ENCODE measurements at regions not wholly inside any gene's neighbourhood (a gene's known extent, or its start where the extent isn't known, plus 50 kb on each side); places are given as distances from the start of the nearest gene placed in this dataset.

DNA sequence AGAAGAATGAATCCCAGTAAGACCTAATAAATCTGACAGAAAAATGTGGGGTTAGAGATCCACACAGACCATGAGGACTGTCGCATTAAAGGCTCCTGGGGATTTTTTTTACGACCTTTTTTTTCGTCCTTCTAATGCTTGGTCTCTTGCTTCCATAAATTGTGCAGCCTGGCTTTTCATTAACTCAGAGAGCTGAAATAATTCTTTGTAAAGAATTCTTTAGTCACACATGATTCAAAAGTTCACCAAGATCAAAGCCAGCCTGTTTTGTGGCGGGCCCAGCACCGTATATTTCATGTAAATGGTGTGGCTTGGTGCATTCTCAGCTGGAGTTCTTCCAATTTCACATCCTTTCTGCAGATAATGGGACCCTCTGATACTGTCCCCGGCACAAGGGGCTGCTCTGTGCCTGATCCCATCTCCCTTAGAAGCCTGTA is 206.6 kb upstream of the BMPER start:
- DNase-seq (ENCODE audit: missing footprints) (no peak), ATAC-seq (no peak)
- intact Hi-C loops (cut with DNase I): no loop called here

DNA sequence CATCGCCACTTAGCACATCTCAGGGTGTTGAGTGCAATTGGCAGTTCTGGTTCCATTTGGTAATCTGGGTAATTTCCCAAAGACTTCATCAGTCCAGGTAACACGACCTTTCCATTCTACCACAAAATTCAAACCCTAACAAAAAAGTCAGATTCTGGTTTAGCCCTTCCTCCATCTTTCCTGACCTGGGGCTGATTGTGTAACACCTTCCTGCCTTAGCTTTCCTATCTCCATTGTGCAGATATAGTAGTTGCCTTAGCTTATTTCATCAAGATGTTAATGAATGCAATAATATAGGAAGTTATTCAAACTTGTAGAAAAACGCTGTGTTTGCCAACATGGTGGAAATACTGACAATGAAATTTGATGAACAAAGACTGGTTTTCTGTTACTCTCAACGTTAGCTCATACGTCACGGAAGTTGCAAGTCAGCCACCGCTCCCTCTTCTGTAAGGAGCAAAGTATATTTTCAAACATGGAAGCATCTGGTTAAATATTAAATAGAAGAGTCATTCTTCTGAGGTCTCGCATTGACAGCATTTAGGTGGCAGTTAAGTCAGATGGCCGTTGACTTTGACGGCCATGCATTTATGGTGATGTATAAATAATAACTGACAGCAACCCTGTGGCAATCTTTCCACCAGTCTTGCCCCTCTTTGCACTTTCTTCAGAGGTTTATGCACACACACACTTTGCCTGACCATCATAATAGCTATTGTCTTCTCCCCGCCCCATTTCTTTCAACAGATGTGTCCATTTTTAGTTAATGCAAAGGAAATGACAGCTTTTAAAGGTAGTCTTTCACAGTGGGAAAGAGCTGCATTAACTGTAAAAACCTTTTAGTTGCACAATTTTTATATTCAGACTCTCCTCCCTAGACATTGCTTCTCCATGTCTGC is 205.1 kb upstream of the BMPER start:
- DNase-seq (ENCODE audit: missing footprints) (no peak), ATAC-seq (no peak)
- intact Hi-C loops (cut with DNase I): no loop called here

DNA sequence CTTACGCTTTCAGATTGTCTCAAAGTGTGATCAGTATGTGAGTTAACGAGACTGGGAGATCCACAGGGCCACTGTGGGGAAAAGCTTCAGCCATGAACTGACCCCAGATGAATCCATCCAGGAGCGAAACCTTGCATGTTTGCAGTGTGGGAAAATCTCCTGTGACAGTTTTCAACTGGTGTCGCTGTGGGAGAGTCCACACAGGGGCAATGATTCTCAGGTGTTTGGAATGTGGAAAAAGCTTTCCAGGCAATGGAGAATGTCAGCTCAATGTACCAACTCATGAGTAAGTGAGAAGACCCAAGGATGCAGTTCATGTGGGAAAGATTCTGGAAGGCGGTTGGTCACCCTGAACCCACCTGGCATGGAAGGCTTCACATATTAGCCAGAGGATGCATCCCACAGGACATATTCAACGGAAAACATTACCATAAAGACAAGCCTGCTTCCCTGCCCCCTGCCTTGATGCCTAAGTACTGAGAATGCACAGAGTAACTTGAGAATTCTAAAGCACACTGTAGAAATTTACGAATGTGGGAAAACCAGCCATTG is 204.1 kb upstream of the BMPER start:
- DNase-seq (ENCODE audit: missing footprints) (no peak), ATAC-seq (no peak)
- intact Hi-C loops (cut with DNase I): no loop called here

DNA sequence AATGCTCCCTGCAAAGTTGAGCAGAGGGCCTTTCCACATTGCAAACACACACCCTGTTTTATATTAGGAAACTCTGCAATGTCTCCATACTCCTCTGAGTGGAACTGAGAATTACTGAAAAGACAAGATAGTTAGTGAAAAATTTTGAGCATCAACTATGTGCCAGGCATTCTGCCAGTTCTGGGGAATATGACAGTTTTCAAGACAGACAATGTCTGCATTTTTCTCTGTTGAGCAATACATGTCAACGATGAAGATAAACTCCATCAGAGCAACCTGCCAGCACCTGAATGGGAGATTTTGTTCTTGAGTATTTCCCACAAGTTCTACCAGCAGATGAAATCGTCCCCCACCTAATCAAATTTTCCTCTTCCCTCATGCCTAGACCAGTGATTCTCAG is 203.4 kb upstream of the BMPER start:
- intact Hi-C loops (cut with DNase I): no loop called here
- ATAC-seq (no peak), DNase-seq (ENCODE audit: missing footprints) (no peak)

DNA sequence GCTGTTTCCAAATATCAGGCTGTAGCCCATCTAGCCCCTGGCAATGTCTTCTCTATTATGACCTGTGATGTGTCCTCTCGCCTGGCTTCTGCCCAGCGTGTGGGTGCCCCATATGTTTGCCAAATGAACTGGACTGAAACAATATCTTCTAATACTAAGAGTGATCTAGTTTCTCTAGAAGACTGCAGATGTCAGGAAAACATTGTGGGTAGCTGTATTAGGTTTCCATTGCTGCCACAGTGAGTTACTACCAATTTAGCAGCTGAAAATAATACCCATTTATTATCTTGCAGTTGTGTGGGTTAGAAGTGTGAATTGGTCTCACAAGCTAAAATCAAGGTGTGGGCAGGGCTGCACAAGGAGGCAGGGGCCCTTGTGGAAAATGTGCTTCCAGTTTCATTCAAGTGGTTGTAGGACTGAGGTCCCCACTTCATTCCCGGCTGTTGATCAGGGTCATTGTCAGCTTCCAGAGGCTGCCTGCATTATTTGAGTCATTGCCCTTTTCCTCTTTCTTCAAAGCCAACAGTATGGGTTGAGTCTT is 202.8 kb upstream of the BMPER start:
- ATAC-seq (no peak), DNase-seq (ENCODE audit: missing footprints) (no peak)
- intact Hi-C loops (cut with DNase I): no loop called here

DNA sequence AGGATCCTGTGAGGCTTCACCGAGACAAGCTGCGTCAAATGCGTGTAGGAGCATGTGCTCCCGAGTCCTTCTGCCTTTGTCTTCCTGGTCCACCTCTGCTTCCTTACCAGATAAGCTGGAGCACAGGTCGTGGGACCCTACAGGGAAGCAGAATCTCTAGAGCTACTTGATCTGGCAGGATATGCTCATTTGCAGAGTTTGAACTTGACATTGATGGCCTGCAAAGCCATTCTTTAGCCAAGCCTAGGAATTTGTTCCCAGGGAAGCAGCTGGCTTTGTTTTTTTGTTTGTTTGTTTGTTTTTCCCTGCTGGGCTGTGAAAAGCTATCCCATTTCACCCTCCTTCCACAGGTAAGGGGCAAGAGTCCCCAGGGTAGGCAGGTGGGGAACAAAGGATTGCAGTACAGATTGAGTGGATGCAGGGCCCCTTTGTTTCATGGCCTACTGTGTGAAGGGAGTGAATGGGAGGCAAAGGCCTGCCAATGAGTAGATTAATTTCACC is 200.0 kb upstream of the BMPER start:
- DNase-seq (ENCODE audit: missing footprints): no peak
- no peak for ATAC-seq
- intact Hi-C loops (cut with DNase I): no loop called here

DNA sequence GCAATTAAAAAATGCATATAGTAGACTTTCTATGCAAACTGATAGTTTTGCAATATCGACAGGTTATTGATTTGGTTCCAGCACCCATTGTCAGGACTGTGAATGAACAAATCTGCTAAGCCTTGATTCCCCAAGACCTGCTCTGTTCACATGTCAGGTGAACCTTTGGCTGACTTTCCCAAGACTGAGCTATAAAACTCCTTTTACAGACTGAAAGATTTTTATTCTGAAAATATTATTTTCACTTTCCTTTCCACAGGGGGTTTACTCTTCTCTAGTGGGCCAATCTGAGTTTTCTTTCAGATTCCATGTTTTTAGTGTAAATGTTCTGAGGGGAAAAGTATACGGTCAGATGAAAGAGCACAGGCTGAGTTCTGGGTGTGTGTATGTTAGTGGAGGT is 199.2 kb upstream of the BMPER start:
- no peak for ATAC-seq
- no peak for DNase-seq (ENCODE audit: missing footprints)
- intact Hi-C loops (cut with DNase I): no loop called here

DNA sequence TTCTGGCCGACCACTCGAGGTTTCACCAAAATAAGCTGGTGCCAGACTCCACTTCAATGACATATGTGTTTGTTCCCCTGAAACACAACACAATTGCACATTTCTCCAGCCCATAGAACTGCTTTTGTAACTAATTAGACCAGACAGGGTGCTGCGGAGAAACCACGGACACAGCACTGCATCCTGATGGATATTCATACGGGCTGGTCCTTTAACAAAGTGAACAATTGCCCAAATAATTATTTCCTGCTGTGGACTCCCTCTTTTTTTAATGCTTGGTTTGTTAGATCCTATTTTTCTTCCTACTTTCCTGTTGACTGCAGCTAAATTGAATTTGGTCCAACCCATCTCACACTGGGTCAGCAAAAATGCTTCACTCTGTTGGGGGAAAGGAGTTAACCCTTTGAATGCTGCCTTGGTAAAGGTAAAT is 198.6 kb upstream of the BMPER start:
- intact Hi-C loops (cut with DNase I): no loop called here
- DNase-seq (ENCODE audit: missing footprints) (no peak), ATAC-seq (no peak)

DNA sequence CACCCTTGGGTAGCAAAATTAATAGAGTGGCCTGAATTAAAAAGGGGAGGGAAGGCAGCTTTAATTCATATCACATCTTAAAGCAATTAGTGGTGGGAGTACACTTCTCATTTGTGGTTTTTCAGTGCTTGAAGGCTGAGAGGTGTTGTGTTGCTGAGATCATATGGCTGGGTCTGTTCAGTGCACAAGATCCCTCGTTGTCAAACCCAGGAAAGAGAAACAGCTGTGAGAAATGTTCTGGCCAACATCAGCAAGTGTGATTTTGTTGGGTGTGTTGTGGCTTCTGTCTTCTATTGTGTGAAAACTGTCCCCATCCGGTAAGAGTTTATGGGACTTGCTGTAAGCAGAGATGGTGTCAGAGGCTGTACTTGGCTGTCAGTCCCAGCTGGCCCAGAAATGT is 197.9 kb upstream of the BMPER start:
- ATAC-seq (no peak), DNase-seq (ENCODE audit: missing footprints) (no peak)
- intact Hi-C loops (cut with DNase I): no loop called here

DNA sequence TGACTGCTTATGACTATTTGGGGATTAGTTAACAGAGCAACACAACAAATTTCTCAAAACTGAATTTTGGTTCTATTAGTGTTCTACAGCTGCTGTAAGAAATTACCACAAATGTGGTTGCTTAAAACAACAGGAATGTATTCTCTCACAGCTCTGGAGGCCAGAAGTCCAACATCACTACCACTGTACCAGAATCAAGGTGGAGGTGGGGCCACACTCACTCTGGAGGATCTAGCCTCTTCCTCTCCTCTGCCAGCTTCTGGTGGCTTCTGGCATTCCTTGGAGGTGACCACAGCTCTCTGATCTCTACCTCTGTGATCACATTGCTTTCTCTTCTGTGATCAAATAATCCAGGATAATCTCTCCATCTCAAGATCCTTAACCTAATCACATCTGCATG is 194.7 kb upstream of the BMPER start:
- intact Hi-C loops (cut with DNase I): no loop called here
- ATAC-seq: no peak
- no peak for DNase-seq (ENCODE audit: missing footprints)

DNA sequence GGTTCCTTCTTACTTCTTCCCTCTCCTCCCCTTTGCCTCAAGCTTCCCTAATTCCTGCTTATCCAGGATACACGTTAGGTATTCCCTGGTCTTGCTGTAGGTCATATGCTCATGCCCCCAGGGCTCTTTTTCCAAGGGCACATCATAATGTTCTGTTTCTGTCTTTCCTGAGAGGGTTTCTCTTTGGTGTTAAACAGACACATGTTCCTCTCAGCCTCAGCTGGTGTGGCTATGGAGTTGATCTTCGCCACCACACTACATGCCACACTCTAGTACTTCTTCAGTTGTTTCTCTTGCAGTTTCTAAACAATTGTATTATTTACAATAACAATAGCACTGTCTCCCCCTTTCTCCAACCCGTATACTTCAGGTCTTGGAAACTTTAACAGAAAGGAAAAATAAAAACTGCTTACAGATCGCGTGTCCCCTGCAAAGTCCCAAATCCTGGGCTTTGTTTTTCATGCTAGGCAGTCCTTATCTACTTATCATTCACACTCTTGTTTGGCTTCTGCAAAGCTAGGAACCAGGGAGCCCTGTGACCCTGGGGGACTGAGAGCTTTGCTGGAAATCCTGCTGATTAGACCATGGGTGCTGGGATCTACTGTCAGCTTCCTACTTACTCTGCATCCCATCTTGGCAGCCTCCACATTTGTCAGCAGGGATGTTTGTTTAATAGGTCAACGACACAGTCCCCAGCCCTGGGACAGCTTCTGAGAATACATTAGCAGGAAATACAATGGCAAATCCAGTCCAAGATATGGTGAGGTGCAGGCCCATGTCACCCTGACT is 193.9 kb upstream of the BMPER start:
- intact Hi-C loops (cut with DNase I): no loop called here
- no peak for DNase-seq (ENCODE audit: missing footprints)
- no peak for ATAC-seq

DNA sequence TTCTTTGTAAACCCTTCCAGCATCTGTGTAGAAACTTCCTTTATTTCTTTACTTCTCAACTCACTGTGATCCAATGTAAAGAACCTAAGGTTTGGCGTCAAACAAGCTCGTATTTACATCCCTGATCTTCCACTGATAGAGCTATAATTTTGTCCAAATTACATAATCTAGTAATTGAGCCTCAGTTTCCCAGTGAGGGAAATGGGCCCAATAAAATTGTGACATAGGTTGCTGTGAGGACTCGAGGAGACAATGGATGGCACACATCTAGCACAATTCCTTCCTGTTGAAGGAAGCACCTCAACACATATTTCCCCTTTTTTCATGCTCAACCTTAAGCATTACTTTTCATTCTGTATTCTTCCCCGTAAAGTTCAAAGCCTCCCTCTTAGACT is 193.3 kb upstream of the BMPER start:
- ATAC-seq: no peak

DNA sequence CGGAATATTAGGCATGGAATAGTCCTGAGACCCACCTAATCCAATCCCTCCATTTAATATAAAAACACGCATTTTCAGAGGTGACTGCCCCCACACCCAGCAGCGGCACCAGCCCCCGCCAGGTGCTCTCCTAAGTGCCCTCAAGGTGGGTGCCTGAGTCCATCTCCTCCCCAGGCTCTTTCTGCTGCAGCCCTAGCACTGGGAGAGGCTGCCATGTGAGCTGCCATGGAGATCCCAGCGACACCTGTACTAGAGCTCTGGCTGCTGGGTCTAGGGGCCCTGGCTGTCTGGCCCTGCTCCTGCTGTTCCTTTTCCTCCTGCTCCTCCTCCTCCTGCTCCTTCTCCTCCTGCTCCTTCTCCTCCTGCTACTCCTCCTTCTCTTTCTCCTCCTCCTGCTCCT is 191.1 kb upstream of the BMPER start:
- ATAC-seq: no peak
- intact Hi-C loops (cut with DNase I): no loop called here
- DNase-seq (ENCODE audit: missing footprints): no peak

More for the DNA sequence above, 193.3 kb upstream of the BMPER start:
- intact Hi-C loops (cut with DNase I): no loop called here
- no peak for DNase-seq (ENCODE audit: missing footprints)

DNA sequence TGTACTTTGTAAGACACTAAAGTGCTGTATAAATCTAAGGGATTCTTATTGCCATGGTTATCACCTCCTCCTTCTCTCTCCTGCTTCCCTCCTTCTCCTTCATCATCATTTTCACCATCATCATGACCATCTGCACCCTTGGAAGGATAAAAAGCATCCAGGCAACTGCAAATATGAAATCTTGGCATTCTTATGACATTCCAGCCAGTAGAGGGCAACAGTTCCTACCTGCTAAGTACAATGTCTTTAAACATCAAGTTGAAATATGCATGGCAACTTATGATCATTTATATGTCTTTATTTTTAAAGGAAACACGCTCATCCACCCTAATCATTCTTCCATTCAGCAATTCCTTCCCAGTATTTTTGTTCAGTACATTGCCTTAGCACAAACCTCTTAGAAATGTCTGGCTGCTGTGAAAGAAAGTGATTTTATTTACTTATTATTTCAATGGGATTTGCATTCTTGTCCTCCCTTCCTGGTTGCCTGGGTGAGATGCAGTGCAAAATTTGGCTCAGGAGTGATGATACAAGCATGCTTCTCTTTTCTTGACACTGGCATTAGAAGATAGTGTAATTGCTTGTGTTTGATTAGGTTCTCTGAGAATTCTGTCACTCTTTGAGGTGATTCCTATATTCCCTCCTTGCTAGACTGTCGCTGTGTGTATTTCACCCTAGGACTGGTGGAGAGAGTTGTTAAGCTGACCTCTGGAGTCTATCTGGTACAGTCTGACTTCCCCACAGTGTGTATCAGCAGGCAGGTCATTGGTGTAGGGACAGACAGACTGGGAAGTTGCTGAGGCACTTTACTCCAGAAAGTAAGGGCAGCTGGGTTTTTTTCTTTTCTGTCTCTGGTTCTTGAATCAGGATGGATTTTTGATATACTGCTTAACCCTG is 188.5 kb upstream of the BMPER start:
- intact Hi-C loops (cut with DNase I): no loop called here
- ATAC-seq (no peak), DNase-seq (ENCODE audit: missing footprints) (no peak)

DNA sequence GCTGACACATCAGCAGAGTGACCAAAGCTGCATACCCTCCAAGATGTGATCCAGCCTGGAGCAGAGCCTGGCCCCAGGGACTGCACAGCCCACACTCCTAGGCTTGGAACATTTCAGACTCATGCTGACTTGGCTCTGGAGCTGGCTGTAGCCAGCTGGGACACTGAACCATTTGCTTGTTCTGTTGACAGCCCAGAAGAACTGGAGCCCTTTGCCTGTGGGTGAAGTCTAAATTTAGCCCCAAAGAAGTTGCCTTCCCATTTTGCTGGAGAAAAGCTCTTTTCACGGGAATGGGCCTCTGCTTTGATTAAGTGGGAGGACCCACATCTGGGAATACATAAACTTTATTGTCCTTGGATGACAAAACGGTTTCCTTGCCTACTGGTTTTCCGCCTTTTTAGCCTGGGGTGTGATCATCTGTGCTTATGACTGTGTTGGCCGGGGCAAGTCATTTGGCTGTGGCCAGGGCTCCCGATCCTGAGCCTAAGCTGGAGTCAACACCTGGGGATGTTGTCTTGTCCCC is 186.2 kb upstream of the BMPER start:
- peak; percentile 81 for DNase-seq (ENCODE audit: missing footprints)
- intact Hi-C loops (cut with DNase I): loop anchor here (2.0 kb wide), 1 partner anchor 176 kb away; no protein-coding TSS in a partner anchor

DNA sequence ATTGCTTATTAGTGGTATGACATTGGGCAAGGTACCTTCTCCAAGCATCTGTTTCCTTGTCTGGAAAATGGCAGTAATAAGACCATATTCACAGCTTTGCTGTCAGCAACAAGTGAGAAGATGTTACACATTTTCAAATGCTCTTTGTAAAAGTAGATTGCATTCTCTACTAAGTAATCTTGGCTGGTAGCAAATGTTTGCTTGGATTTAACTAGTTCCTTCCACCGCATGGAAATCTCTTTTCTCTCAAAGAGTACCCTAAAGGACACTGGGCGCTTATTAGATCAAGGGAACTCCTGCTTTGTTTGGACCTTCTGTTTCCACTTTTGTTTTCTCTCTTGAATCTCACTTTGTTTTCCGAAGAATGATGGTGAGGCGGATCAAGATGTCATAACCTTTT is 185.2 kb upstream of the BMPER start:
- intact Hi-C loops (cut with DNase I): no loop called here
- ATAC-seq: no peak
- no peak for DNase-seq (ENCODE audit: missing footprints)

More for the DNA sequence above, 186.2 kb upstream of the BMPER start:
- ATAC-seq: peak; percentile 98

DNA sequence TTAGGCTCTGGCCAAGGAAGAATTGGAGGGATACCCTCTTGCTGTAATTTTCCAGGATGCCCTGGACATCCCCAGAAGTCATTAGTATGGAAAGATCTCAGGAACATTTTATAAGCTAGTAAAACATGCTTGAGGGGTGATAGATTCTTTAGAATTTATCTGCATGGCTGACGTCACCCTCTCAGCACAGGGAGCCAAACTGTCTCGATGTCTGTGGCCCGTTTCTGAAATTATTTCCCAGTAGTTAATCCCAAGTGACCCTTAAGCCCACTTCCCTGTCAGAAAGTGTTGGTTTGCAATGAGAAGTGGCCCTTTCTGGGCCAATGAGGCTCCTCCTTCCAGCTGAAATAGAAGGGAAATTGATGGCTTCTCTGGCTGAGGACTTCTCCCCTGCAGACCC is 184.5 kb upstream of the BMPER start:
- ATAC-seq (no peak), DNase-seq (ENCODE audit: missing footprints) (no peak)
- intact Hi-C loops (cut with DNase I): no loop called here

DNA sequence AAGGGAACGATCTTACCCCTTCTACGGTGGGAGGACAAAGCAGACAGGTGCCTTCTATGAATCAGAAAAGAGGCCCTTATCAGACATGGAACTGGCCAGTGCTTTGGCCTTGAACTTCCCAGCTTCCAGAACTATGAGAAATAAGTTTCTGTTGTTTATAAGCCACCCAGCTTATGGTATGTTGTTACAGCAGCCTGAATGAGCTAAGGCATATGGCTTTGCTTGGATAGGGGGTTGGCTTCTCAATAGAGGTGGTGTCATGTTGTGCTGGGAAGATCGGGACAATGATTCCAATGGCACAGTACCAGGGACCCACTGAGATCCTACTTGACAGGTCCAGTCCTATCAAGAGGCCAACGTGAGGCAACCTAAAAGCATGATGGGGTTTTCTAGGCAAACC is 183.4 kb upstream of the BMPER start:
- intact Hi-C loops (cut with DNase I): no loop called here
- ATAC-seq: no peak
- DNase-seq (ENCODE audit: missing footprints): no peak

All from Right ventricle myocardium inferior (tissue), 1 donor.